ENCODE measurements at regions not wholly inside any gene's neighbourhood (a gene's known extent, or its start where the extent isn't known, plus 50 kb on each side); places are given as distances from the start of the nearest gene placed in this dataset.
"Not testable (repeated sequence)": the region's sequence is repeated elsewhere in the genome, so short reads cannot be mapped to it uniquely, and the experiment has no call there.

DNA sequence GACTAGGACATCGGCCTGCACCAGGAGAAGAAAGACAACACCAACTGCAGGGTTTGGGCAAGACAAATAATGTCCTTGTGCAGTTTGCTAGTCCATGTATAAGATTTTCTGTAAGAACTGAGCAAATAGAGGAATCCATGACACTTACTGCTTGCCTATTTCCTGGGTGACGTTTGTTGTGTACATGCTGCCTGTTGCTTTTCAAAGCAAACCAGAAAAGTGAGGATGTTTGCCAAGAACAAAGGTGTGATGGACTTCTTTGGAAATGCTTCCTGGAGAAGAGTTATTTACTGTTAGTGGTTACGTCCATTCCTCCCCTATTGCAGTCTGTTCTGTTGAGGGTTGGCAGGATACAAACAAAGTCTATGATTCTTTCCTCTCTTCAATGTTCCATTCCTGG lies 126.5 kb downstream of the CASP12 start:
- TF ChIP-seq, protein P1, sequence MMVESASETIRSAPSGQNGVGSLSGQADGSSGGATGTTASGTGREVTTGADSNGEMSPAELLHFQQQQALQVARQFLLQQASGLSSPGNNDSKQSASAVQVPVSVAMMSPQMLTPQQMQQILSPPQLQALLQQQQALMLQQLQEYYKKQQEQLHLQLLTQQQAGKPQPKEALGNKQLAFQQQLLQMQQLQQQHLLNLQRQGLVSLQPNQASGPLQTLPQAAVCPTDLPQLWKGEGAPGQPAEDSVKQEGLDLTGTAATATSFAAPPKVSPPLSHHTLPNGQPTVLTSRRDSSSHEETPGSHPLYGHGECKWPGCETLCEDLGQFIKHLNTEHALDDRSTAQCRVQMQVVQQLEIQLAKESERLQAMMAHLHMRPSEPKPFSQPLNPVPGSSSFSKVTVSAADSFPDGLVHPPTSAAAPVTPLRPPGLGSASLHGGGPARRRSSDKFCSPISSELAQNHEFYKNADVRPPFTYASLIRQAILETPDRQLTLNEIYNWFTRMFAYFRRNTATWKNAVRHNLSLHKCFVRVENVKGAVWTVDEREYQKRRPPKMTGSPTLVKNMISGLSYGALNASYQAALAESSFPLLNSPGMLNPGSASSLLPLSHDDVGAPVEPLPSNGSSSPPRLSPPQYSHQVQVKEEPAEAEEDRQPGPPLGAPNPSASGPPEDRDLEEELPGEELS (CRISPR knock-in tag; IDR thresholded peaks at IDR 0.05) = no peak
- TF ChIP-seq PRRX2 (CRISPR knock-in tag; IDR thresholded peaks at IDR 0.05) (no peak), OVOL2 (CRISPR knock-in tag; IDR thresholded peaks at IDR 0.05; ENCODE audit: borderline replicate concordance) (no peak), ZNF263 (CRISPR knock-in tag; IDR thresholded peaks at IDR 0.05; ENCODE audit: low read depth) (no peak), ZNF232 (CRISPR knock-in tag; IDR thresholded peaks at IDR 0.05) (no peak), JUN (CRISPR knock-in tag; IDR thresholded peaks at IDR 0.05) (no peak), MYBL2 (CRISPR knock-in tag; IDR thresholded peaks at IDR 0.05) (no peak)
- TF ChIP-seq, protein P2, sequence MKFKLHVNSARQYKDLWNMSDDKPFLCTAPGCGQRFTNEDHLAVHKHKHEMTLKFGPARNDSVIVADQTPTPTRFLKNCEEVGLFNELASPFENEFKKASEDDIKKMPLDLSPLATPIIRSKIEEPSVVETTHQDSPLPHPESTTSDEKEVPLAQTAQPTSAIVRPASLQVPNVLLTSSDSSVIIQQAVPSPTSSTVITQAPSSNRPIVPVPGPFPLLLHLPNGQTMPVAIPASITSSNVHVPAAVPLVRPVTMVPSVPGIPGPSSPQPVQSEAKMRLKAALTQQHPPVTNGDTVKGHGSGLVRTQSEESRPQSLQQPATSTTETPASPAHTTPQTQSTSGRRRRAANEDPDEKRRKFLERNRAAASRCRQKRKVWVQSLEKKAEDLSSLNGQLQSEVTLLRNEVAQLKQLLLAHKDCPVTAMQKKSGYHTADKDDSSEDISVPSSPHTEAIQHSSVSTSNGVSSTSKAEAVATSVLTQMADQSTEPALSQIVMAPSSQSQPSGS (CRISPR knock-in tag; IDR thresholded peaks at IDR 0.05; ENCODE audit: borderline replicate concordance, low read depth) = no peak
- TF ChIP-seq, protein P3, sequence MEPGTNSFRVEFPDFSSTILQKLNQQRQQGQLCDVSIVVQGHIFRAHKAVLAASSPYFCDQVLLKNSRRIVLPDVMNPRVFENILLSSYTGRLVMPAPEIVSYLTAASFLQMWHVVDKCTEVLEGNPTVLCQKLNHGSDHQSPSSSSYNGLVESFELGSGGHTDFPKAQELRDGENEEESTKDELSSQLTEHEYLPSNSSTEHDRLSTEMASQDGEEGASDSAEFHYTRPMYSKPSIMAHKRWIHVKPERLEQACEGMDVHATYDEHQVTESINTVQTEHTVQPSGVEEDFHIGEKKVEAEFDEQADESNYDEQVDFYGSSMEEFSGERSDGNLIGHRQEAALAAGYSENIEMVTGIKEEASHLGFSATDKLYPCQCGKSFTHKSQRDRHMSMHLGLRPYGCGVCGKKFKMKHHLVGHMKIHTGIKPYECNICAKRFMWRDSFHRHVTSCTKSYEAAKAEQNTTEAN (CRISPR knock-in tag; IDR thresholded peaks at IDR 0.05) = no peak
- TF ChIP-seq, protein P4, sequence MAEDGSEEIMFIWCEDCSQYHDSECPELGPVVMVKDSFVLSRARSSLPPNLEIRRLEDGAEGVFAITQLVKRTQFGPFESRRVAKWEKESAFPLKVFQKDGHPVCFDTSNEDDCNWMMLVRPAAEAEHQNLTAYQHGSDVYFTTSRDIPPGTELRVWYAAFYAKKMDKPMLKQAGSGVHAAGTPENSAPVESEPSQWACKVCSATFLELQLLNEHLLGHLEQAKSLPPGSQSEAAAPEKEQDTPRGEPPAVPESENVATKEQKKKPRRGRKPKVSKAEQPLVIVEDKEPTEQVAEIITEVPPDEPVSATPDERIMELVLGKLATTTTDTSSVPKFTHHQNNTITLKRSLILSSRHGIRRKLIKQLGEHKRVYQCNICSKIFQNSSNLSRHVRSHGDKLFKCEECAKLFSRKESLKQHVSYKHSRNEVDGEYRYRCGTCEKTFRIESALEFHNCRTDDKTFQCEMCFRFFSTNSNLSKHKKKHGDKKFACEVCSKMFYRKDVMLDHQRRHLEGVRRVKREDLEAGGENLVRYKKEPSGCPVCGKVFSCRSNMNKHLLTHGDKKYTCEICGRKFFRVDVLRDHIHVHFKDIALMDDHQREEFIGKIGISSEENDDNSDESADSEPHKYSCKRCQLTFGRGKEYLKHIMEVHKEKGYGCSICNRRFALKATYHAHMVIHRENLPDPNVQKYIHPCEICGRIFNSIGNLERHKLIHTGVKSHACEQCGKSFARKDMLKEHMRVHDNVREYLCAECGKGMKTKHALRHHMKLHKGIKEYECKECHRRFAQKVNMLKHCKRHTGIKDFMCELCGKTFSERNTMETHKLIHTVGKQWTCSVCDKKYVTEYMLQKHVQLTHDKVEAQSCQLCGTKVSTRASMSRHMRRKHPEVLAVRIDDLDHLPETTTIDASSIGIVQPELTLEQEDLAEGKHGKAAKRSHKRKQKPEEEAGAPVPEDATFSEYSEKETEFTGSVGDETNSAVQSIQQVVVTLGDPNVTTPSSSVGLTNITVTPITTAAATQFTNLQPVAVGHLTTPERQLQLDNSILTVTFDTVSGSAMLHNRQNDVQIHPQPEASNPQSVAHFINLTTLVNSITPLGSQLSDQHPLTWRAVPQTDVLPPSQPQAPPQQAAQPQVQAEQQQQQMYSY (CRISPR knock-in tag; IDR thresholded peaks at IDR 0.05) = no peak
- TF ChIP-seq, protein P5, sequence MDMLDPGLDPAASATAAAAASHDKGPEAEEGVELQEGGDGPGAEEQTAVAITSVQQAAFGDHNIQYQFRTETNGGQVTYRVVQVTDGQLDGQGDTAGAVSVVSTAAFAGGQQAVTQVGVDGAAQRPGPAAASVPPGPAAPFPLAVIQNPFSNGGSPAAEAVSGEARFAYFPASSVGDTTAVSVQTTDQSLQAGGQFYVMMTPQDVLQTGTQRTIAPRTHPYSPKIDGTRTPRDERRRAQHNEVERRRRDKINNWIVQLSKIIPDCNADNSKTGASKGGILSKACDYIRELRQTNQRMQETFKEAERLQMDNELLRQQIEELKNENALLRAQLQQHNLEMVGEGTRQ (CRISPR knock-in tag; IDR thresholded peaks at IDR 0.05) = no peak
- CTCF ChIA-PET = no interaction called here
- POLR2A ChIA-PET = no interaction called here
- H3K27ac Mint-ChIP-seq = no peak overlapping the region
- no peak for ATAC-seq
- no peaks in the 10 kb centered on the region for H3K27me3 Mint-ChIP-seq (ENCODE audit: low read depth)
- H3K9me3 Mint-ChIP-seq = peaks cover 48% of the 10 kb centered on the region
- no peak overlapping the region for H3K4me3 Mint-ChIP-seq
- no peak for DNase-seq (ENCODE audit: low spot score)
- peaks cover 20% of the 10 kb centered on the region for H3K4me1 Mint-ChIP-seq
- peaks cover 46% of the 10 kb centered on the region for H3K36me3 Mint-ChIP-seq

DNA sequence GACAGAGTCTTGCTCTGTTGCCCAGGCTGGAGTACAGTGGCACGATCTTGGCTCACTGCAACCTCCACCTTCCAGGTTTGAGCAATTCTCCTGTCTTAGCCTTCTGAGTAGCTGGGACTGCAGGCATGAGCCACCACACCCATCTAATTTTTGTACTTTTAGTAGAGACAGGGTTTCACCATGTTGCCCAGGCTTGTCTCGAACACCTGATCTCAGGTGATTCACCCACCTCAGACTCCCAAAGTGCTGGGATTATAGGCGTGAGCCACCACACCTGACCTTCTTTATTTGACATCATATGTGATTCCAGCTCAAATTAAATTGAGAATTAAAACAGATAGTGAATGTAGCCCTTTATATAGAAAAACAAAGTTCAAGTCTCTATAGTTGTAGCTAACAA lies 127.2 kb downstream of the CASP12 start:
- H3K4me1 Mint-ChIP-seq = peaks cover 20% of the 10 kb centered on the region
- POLR2A ChIA-PET; H3K4me3 Mint-ChIP-seq; CTCF ChIA-PET; DNase-seq (ENCODE audit: low spot score); H3K27ac Mint-ChIP-seq; ATAC-seq; H3K27me3 Mint-ChIP-seq (ENCODE audit: low read depth): not testable (repeated sequence)
- peaks cover 41% of the 10 kb centered on the region for H3K9me3 Mint-ChIP-seq
- peaks cover 39% of the 10 kb centered on the region for H3K36me3 Mint-ChIP-seq
- TF ChIP-seq ZNF121 (CRISPR knock-in tag; IDR thresholded peaks at IDR 0.05) = peak; percentile 46; the same call in 1 of the 2 replicates

DNA sequence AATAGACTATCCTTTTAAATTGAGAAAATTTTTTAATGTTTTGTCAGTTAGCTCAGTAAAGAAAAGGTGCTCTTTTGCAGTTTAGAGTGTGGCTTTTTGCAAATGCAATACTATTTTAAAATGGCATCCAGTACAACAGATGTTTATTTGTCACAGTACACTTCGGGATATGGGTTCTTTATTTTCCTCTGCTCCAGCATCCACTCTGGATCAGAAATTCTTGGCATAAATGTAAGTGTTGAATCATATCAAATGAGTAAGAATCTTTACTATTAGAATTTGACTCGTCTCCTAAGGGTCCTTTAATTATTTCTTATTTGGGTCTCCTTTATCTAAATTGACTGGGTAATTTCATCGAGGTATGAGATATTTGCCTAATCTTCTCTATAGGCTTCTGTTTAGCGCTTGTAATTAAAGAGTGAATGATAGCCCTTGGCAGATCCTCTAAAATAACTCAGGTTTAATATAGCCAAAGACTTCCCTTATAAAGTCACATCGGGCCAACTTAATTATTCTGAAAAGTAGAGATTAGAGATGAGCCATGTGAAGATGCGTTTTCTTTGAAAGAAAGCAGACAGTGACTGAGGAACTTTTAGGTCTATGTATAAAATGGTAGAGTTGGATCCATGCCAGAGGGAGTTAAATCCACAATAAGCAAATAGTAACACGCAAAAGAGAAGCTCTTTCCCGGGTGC lies 132.7 kb downstream of the CASP12 start:
- Mint-ChIP-seq H3K9me3 (peaks cover 24% of the 10 kb centered on the region), H3K4me3 (no peak overlapping the region), H3K27ac (peak overlapping the region; percentile 14; the same call in 1 of the 2 replicates), H3K4me1 (peaks cover 31% of the 10 kb centered on the region), H3K27me3 (ENCODE audit: low read depth) (no peaks in the 10 kb centered on the region), H3K36me3 (peaks cover 26% of the 10 kb centered on the region)
- CTCF ChIA-PET = no interaction called here
- POLR2A ChIA-PET = no interaction called here
- ATAC-seq (no peak), DNase-seq (ENCODE audit: low spot score) (no peak)
- TF ChIP-seq, protein P1 (CRISPR knock-in tag; IDR thresholded peaks at IDR 0.05) = no peak
- TF ChIP-seq, protein P6, sequence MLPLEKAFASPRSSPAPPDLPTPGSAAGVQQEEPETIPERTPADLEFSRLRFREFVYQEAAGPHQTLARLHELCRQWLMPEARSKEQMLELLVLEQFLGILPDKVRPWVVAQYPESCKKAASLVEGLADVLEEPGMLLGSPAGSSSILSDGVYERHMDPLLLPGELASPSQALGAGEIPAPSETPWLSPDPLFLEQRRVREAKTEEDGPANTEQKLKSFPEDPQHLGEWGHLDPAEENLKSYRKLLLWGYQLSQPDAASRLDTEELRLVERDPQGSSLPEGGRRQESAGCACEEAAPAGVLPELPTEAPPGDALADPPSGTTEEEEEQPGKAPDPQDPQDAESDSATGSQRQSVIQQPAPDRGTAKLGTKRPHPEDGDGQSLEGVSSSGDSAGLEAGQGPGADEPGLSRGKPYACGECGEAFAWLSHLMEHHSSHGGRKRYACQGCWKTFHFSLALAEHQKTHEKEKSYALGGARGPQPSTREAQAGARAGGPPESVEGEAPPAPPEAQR (CRISPR knock-in tag; IDR thresholded peaks at IDR 0.05) = no peak
- TF ChIP-seq, protein P7, sequence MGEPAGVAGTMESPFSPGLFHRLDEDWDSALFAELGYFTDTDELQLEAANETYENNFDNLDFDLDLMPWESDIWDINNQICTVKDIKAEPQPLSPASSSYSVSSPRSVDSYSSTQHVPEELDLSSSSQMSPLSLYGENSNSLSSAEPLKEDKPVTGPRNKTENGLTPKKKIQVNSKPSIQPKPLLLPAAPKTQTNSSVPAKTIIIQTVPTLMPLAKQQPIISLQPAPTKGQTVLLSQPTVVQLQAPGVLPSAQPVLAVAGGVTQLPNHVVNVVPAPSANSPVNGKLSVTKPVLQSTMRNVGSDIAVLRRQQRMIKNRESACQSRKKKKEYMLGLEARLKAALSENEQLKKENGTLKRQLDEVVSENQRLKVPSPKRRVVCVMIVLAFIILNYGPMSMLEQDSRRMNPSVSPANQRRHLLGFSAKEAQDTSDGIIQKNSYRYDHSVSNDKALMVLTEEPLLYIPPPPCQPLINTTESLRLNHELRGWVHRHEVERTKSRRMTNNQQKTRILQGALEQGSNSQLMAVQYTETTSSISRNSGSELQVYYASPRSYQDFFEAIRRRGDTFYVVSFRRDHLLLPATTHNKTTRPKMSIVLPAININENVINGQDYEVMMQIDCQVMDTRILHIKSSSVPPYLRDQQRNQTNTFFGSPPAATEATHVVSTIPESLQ (CRISPR knock-in tag; IDR thresholded peaks at IDR 0.05) = no peak
- TF ChIP-seq NR3C1 (CRISPR knock-in tag; conservative IDR thresholded peaks at IDR 0.05; ENCODE audit: low read depth) (no peak), ZNF671 (CRISPR knock-in tag; IDR thresholded peaks at IDR 0.05) (no peak)
